Mesothelial cell of epicardium (in vitro differentiated cells): ENCODE measurements at regions not wholly inside any gene's neighbourhood (a gene's known extent, or its start where the extent isn't known, plus 50 kb on each side); places are given as distances from the start of the nearest gene placed in this dataset.

Experiments
- DNase-seq, 2 experiments: peaks; one replicate each; pipeline ENCODE4 v3.0.0; 2021; ENCODE audit warnings: low spot score in 2 of 2; ENCODE audit not compliant: unreplicated experiment in 2 of 2
- H3K27ac Mint-ChIP-seq: 2 replicates; pipeline ENCODE4 v1.8.0; 2021; ENCODE audit warnings: mixed read lengths
- H3K27me3 Mint-ChIP-seq: 2 replicates; pipeline ENCODE4 v1.8.0; 2021; ENCODE audit warnings: low read depth, mixed read lengths
- H3K36me3 Mint-ChIP-seq: 2 replicates; pipeline ENCODE4 v1.8.0; 2021; ENCODE audit warnings: mixed read lengths
- H3K4me1 Mint-ChIP-seq: 2 replicates; pipeline ENCODE4 v1.8.0; 2021; ENCODE audit warnings: mixed read lengths
- H3K4me3 Mint-ChIP-seq: 2 replicates; pipeline ENCODE4 v1.8.0; 2021; ENCODE audit warnings: mild to moderate bottlenecking, moderate library complexity, mixed read lengths
- H3K9me3 Mint-ChIP-seq: 2 replicates; pipeline ENCODE4 v1.8.0; 2021; ENCODE audit warnings: mixed read lengths
- TF ChIP-seq, protein P1 (sequence below): fragments of 200-600 bp; sonication (generic); IDR thresholded peaks from one replicate; pipeline ENCODE4 v1.5.0; 2021; ENCODE audit warnings: antibody characterized with exemption; ENCODE audit not compliant: unreplicated experiment

DNA sequence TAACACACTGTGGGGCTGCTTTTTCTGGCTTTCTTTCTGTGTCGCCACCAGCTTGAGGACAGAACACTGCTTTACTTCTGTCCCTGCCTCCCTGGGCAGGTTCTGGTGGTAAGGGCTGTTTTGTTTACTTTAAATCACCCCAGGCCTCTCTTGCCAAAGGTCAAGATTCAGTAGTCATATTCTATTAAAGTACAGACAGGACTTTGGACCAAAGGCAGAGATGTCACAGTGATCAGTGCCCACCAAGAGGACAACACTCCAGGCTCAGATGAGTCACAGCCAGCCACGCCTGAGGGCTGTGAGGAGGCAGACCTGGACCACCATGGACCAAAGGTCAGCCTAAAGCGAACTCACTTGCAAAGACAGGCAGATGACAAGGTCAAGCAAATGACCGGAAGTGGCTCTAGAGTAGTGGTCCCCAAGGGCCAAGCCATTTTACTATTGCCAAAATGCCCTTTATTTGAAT, 200.0 kb downstream of the RHOU start:
- TF ChIP-seq, protein P1, sequence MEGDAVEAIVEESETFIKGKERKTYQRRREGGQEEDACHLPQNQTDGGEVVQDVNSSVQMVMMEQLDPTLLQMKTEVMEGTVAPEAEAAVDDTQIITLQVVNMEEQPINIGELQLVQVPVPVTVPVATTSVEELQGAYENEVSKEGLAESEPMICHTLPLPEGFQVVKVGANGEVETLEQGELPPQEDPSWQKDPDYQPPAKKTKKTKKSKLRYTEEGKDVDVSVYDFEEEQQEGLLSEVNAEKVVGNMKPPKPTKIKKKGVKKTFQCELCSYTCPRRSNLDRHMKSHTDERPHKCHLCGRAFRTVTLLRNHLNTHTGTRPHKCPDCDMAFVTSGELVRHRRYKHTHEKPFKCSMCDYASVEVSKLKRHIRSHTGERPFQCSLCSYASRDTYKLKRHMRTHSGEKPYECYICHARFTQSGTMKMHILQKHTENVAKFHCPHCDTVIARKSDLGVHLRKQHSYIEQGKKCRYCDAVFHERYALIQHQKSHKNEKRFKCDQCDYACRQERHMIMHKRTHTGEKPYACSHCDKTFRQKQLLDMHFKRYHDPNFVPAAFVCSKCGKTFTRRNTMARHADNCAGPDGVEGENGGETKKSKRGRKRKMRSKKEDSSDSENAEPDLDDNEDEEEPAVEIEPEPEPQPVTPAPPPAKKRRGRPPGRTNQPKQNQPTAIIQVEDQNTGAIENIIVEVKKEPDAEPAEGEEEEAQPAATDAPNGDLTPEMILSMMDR: no peak
- no peak overlapping the region for H3K4me3 Mint-ChIP-seq
- no peak for DNase-seq
- no peaks in the 10 kb centered on the region for H3K9me3 Mint-ChIP-seq
- peaks cover 32% of the 10 kb centered on the region for H3K4me1 Mint-ChIP-seq
- H3K27me3 Mint-ChIP-seq: no peaks in the 10 kb centered on the region
- H3K36me3 Mint-ChIP-seq: no peaks in the 10 kb centered on the region
- H3K27ac Mint-ChIP-seq: no peak overlapping the region

DNA sequence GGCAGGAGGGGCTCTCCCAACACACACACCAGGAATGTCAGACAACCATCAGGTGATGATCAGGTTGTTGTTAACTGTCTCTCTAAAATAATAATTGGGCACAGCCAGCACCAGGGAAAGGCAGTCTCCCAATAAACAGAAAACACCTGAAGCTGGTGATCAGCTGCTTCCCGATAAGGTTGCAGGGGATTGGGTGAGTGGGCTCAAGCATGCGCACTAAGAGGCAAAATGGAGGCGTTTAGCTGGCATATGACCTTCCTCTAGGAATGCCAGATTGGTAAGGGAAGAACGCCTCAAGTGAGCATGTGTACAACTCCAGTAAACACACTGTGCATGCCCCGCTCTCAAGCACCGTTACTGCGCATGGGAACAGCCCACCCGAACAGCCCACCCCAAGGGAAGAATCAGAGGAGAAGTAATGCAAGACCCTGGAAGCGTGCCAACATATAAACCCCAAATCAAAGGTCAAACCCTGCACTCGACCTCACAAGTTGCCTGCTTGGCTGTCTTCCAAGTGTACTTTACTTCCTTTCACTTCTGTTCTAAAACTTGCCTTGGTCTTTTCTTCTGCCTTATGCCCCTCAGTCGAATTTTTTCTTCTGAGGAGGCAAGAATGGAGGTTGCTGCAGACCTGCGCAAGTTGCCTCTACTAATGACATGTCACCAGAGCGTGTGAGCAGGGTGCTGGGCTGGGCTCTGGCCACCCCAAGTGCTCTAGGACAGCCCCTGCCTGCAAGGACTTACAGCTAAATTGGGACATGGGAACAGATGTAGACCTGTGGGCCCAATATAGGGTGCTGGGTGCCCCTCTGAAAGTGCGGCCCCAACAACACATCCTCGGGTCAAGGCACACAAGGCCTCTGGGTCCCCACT, 200.8 kb downstream of the RHOU start:
- Mint-ChIP-seq H3K9me3 (no peaks in the 10 kb centered on the region), H3K36me3 (no peaks in the 10 kb centered on the region), H3K27ac (no peak overlapping the region), H3K4me3 (no peak overlapping the region), H3K4me1 (peaks cover 24% of the 10 kb centered on the region), H3K27me3 (no peaks in the 10 kb centered on the region)
- TF ChIP-seq, protein P1: no peak
- no peak for DNase-seq

GRCh38 chr1:228936881-228937280, 201.6 kb downstream of the RHOU start:
- Mint-ChIP-seq H3K27ac (no peak overlapping the region), H3K4me3 (no peak overlapping the region), H3K9me3 (no peaks in the 10 kb centered on the region), H3K4me1 (peaks cover 22% of the 10 kb centered on the region), H3K36me3 (no peaks in the 10 kb centered on the region), H3K27me3 (no peaks in the 10 kb centered on the region)
- DNase-seq: no peak
- TF ChIP-seq, protein P1: no peak

GRCh38 chr1:228937351-228937750, 202.1 kb downstream of the RHOU start:
- H3K27ac Mint-ChIP-seq: no peak overlapping the region
- peaks cover 22% of the 10 kb centered on the region for H3K4me1 Mint-ChIP-seq
- H3K36me3 Mint-ChIP-seq: no peaks in the 10 kb centered on the region
- no peak for DNase-seq
- no peak overlapping the region for H3K4me3 Mint-ChIP-seq
- H3K27me3 Mint-ChIP-seq: no peaks in the 10 kb centered on the region
- TF ChIP-seq, protein P1: no peak
- no peaks in the 10 kb centered on the region for H3K9me3 Mint-ChIP-seq

DNA sequence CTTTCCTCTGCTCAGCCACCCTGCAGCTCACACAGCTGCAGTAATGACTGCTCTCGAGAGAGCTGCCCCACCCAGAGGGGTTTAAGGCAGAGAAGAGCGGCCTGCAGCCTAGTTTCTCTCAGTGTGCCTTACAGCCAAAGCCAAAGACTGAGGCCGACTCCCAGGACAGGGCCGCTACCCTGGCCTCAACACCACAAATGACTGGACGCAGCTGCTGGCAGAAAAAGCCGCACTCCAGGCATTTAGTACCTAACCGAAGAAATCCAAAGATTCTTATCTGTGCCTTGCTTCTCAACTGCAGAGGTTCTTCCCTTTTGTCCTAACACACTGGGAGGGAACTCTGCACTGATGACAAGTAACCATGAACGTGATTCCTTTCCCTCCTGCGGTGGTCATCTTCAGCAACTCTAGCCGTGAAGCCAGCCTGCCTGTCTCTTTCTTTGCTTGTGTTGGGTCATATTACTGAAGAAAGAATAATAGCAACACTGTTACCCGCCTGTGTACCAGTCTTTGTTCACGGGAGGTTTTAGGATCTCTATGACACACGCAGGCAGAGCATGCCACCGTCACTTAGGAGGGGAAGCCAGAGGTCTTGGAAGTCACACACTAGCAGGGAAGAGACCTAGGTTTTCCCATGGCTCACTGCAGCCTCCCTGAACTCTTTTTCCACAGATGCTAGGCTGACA, 202.7 kb downstream of the RHOU start:
- Mint-ChIP-seq H3K9me3 (no peaks in the 10 kb centered on the region), H3K27ac (peak overlapping the region; percentile 44), H3K4me3 (no peak overlapping the region), H3K36me3 (no peaks in the 10 kb centered on the region), H3K27me3 (no peaks in the 10 kb centered on the region), H3K4me1 (peaks cover 22% of the 10 kb centered on the region)
- TF ChIP-seq, protein P1: no peak
- DNase-seq: no peak
